Activated naive CD8-positive, alpha-beta T cell treated with anti-CD3 and anti-CD28 coated beads for 36 hours (primary cell): ENCODE measurements at regions not wholly inside any gene's neighbourhood (a gene's known extent, or its start where the extent isn't known, plus 50 kb on each side); places are given as distances from the start of the nearest gene placed in this dataset.

ENCODE experiments used
- DNase-seq: peaks from one replicate; pipeline ENCODE4 v3.0.0; 2021
- H3K27ac Mint-ChIP-seq: one replicate; pipeline ENCODE4 v1.8.0; 2022; ENCODE audit warnings: mild to moderate bottlenecking, moderate library complexity, mixed read lengths
- H3K27me3 Mint-ChIP-seq: one replicate; pipeline ENCODE4 v1.8.0; 2022; ENCODE audit warnings: mild to moderate bottlenecking, mixed read lengths
- H3K36me3 Mint-ChIP-seq: one replicate; pipeline ENCODE4 v1.8.0; 2021; ENCODE audit warnings: mild to moderate bottlenecking, mixed read lengths
- H3K4me1 Mint-ChIP-seq: one replicate; pipeline ENCODE4 v1.8.0; 2021; ENCODE audit warnings: mixed read lengths
- H3K4me3 Mint-ChIP-seq: one replicate; pipeline ENCODE4 v1.8.0; 2022; ENCODE audit warnings: mild to moderate bottlenecking, moderate library complexity, mixed read lengths
- H3K9me3 Mint-ChIP-seq: one replicate; pipeline ENCODE4 v1.8.0; 2022; ENCODE audit warnings: mixed read lengths

- H3K4me1 Mint-ChIP-seq: peaks cover 2% of the 10 kb centered on the region
- peaks cover 2% of the 10 kb centered on the region for H3K36me3 Mint-ChIP-seq
- H3K27ac Mint-ChIP-seq: no peak overlapping the region
These were observed 116.2 kb upstream of the MKLN1 start for GRCh38 chr7:131211500-131211899.

GRCh38 chr7:131212114-131212513 lies 115.6 kb upstream of the MKLN1 start:
- H3K9me3 Mint-ChIP-seq: peaks cover 2% of the 10 kb centered on the region
- H3K27ac Mint-ChIP-seq: no peak overlapping the region
- H3K4me3 Mint-ChIP-seq: no peak overlapping the region
- H3K27me3 Mint-ChIP-seq: no peaks in the 10 kb centered on the region
- peaks cover 2% of the 10 kb centered on the region for H3K4me1 Mint-ChIP-seq
- no peak for DNase-seq
- peaks cover 2% of the 10 kb centered on the region for H3K36me3 Mint-ChIP-seq

More at GRCh38 chr7:131211500-131211899, 116.2 kb upstream of the MKLN1 start:
- peaks cover 2% of the 10 kb centered on the region for H3K9me3 Mint-ChIP-seq
- no peaks in the 10 kb centered on the region for H3K27me3 Mint-ChIP-seq
- H3K4me3 Mint-ChIP-seq: no peak overlapping the region
- no peak for DNase-seq

GRCh38 chr7:131218727-131219128 lies 108.9 kb upstream of the MKLN1 start:
- H3K27ac Mint-ChIP-seq: no peak overlapping the region
- H3K4me3 Mint-ChIP-seq: no peak overlapping the region
- H3K4me1 Mint-ChIP-seq: peaks cover 9% of the 10 kb centered on the region
- H3K36me3 Mint-ChIP-seq: no peaks in the 10 kb centered on the region
- no peaks in the 10 kb centered on the region for H3K27me3 Mint-ChIP-seq
- peaks cover 1% of the 10 kb centered on the region for H3K9me3 Mint-ChIP-seq
- DNase-seq: no peak

- no peak overlapping the region for H3K27ac Mint-ChIP-seq
- DNase-seq: no peak
- H3K4me1 Mint-ChIP-seq: peaks cover 9% of the 10 kb centered on the region
- no peak overlapping the region for H3K4me3 Mint-ChIP-seq
- H3K27me3 Mint-ChIP-seq: no peaks in the 10 kb centered on the region
- H3K36me3 Mint-ChIP-seq: no peaks in the 10 kb centered on the region
- peaks cover 1% of the 10 kb centered on the region for H3K9me3 Mint-ChIP-seq
These were observed 108.2 kb upstream of the MKLN1 start for GRCh38 chr7:131219312-131220041.

- H3K4me3 Mint-ChIP-seq: peak overlapping the region; percentile 9
- no peaks in the 10 kb centered on the region for H3K27me3 Mint-ChIP-seq
- no peak for DNase-seq
- peaks cover 1% of the 10 kb centered on the region for H3K9me3 Mint-ChIP-seq
- H3K36me3 Mint-ChIP-seq: no peaks in the 10 kb centered on the region
- peaks cover 11% of the 10 kb centered on the region for H3K4me1 Mint-ChIP-seq
- H3K27ac Mint-ChIP-seq: no peak overlapping the region
These were observed 106.6 kb upstream of the MKLN1 start for GRCh38 chr7:131221061-131221460.

GRCh38 chr7:131222171-131222570 lies 105.5 kb upstream of the MKLN1 start:
- H3K9me3 Mint-ChIP-seq: peaks cover 1% of the 10 kb centered on the region
- H3K4me1 Mint-ChIP-seq: peaks cover 18% of the 10 kb centered on the region
- no peak overlapping the region for H3K4me3 Mint-ChIP-seq
- H3K27me3 Mint-ChIP-seq: no peaks in the 10 kb centered on the region
- no peaks in the 10 kb centered on the region for H3K36me3 Mint-ChIP-seq
- no peak for DNase-seq
- H3K27ac Mint-ChIP-seq: no peak overlapping the region

GRCh38 chr7:131223151-131223550 lies 104.5 kb upstream of the MKLN1 start:
- no peak for DNase-seq
- Mint-ChIP-seq H3K4me1 (peaks cover 18% of the 10 kb centered on the region), H3K27me3 (no peaks in the 10 kb centered on the region), H3K9me3 (peaks cover 1% of the 10 kb centered on the region), H3K27ac (no peak overlapping the region), H3K36me3 (no peaks in the 10 kb centered on the region), H3K4me3 (no peak overlapping the region)

GRCh38 chr7:131224996-131225395 lies 102.7 kb upstream of the MKLN1 start:
- H3K36me3 Mint-ChIP-seq: no peaks in the 10 kb centered on the region
- no peak overlapping the region for H3K4me3 Mint-ChIP-seq
- H3K4me1 Mint-ChIP-seq: peaks cover 9% of the 10 kb centered on the region
- no peaks in the 10 kb centered on the region for H3K27me3 Mint-ChIP-seq
- H3K27ac Mint-ChIP-seq: no peak overlapping the region
- no peak for DNase-seq
- peaks cover 1% of the 10 kb centered on the region for H3K9me3 Mint-ChIP-seq

GRCh38 chr7:131225619-131226513 lies 101.8 kb upstream of the MKLN1 start:
- Mint-ChIP-seq H3K9me3 (no peaks in the 10 kb centered on the region), H3K4me1 (peaks cover 12% of the 10 kb centered on the region), H3K4me3 (no peak overlapping the region), H3K36me3 (no peaks in the 10 kb centered on the region), H3K27ac (no peak overlapping the region), H3K27me3 (no peaks in the 10 kb centered on the region)
- no peak for DNase-seq

- Mint-ChIP-seq H3K4me1 (peaks cover 15% of the 10 kb centered on the region), H3K36me3 (no peaks in the 10 kb centered on the region), H3K27me3 (no peaks in the 10 kb centered on the region), H3K9me3 (no peaks in the 10 kb centered on the region), H3K4me3 (no peak overlapping the region), H3K27ac (no peak overlapping the region)
- no peak for DNase-seq
These were observed 101.2 kb upstream of the MKLN1 start for GRCh38 chr7:131226514-131226865.

GRCh38 chr7:131231381-131232220 lies 96.1 kb upstream of the MKLN1 start:
- peak; percentile 69 for DNase-seq
- peaks cover 46% of the 10 kb centered on the region for H3K4me1 Mint-ChIP-seq
- H3K4me3 Mint-ChIP-seq: peak overlapping the region; percentile 72
- peak overlapping the region; percentile 95 for H3K27ac Mint-ChIP-seq
- H3K27me3 Mint-ChIP-seq: no peaks in the 10 kb centered on the region
- peaks cover 7% of the 10 kb centered on the region for H3K36me3 Mint-ChIP-seq
- no peaks in the 10 kb centered on the region for H3K9me3 Mint-ChIP-seq

- Mint-ChIP-seq H3K27ac (peak overlapping the region; percentile 95), H3K4me1 (peaks cover 56% of the 10 kb centered on the region), H3K36me3 (peaks cover 10% of the 10 kb centered on the region), H3K27me3 (no peaks in the 10 kb centered on the region), H3K4me3 (no peak overlapping the region), H3K9me3 (no peaks in the 10 kb centered on the region)
- DNase-seq: no peak
These were observed 94.9 kb upstream of the MKLN1 start for GRCh38 chr7:131232768-131233167.

- DNase-seq: no peak
- H3K36me3 Mint-ChIP-seq: peaks cover 10% of the 10 kb centered on the region
- H3K4me1 Mint-ChIP-seq: peaks cover 60% of the 10 kb centered on the region
- H3K27me3 Mint-ChIP-seq: no peaks in the 10 kb centered on the region
- peak overlapping the region; percentile 95 for H3K27ac Mint-ChIP-seq
- no peak overlapping the region for H3K4me3 Mint-ChIP-seq
- no peaks in the 10 kb centered on the region for H3K9me3 Mint-ChIP-seq
These were observed 94.5 kb upstream of the MKLN1 start for GRCh38 chr7:131233193-131233592.

- peak overlapping the region; percentile 54 for H3K4me3 Mint-ChIP-seq
- no peaks in the 10 kb centered on the region for H3K9me3 Mint-ChIP-seq
- peak overlapping the region; percentile 98 for H3K27ac Mint-ChIP-seq
- DNase-seq: no peak
- H3K4me1 Mint-ChIP-seq: peaks cover 65% of the 10 kb centered on the region
- peaks cover 10% of the 10 kb centered on the region for H3K36me3 Mint-ChIP-seq
- H3K27me3 Mint-ChIP-seq: no peaks in the 10 kb centered on the region
These were observed 92.8 kb upstream of the MKLN1 start for GRCh38 chr7:131234719-131235488.
